GM23338 (cell line): ENCODE measurements at regions not wholly inside any gene's neighbourhood (a gene's known extent, or its start where the extent isn't known, plus 50 kb on each side); places are given as distances from the start of the nearest gene placed in this dataset.

Source experiments
- ATAC-seq: fragments of 200-7000 bp; cut with Tn5 transposase; 3 replicates; pipeline ENCODE4 v1.9.1; 2020
- DNase-seq: peaks from one replicate; pipeline ENCODE4 v3.0.0-alpha.2; 2015; ENCODE audit warnings: low spot score
- H2AFZ ChIP-seq: fragments of 200-600 bp; sonication (generic); 2 replicates; pipeline ENCODE4 v1.8.0; 2016; ENCODE audit warnings: antibody characterized with exemption, mild to moderate bottlenecking, moderate library complexity
- H3F3A ChIP-seq: fragments of 200-600 bp; sonication (generic); replicated peaks from 2 replicates; pipeline ENCODE4 v1.8.0; 2017; ENCODE audit warnings: antibody characterized with exemption, mixed run types, low read depth
- H3K27ac ChIP-seq: fragments of 200-600 bp; sonication (generic); 2 replicates; pipeline ENCODE4 v1.6.1; 2016; ENCODE audit warnings: low read depth
- H3K27me3 ChIP-seq: fragments of 200-600 bp; sonication (generic); 2 replicates; pipeline ENCODE4 v1.8.0; 2016; ENCODE audit warnings: mild to moderate bottlenecking, mixed run types, moderate library complexity; ENCODE audit not compliant: insufficient read depth
- H3K36me3 ChIP-seq: fragments of 200-600 bp; sonication (generic); 2 replicates; pipeline ENCODE4 v1.8.0; 2016; ENCODE audit warnings: mild to moderate bottlenecking; ENCODE audit not compliant: insufficient read depth
- H3K4me1 ChIP-seq: fragments of 200-600 bp; sonication (generic); 2 replicates; pipeline ENCODE4 v1.8.0; 2016; ENCODE audit warnings: mild to moderate bottlenecking, moderate library complexity; ENCODE audit not compliant: insufficient read depth
- H3K4me2 ChIP-seq: fragments of 200-600 bp; sonication (generic); 2 replicates; pipeline ENCODE4 v1.7.1; 2017; ENCODE audit warnings: mixed run types
- H3K4me3 ChIP-seq: fragments of 200-600 bp; sonication (generic); 2 replicates; pipeline ENCODE4 v1.6.1; 2016; ENCODE audit warnings: mixed run types
- H3K79me2 ChIP-seq: fragments of 200-600 bp; sonication (generic); replicated peaks from 2 replicates; pipeline ENCODE4 v1.8.0; 2017; ENCODE audit warnings: mild to moderate bottlenecking; ENCODE audit not compliant: insufficient read depth
- H3K9me2 ChIP-seq: fragments of 200-600 bp; sonication (generic); 2 replicates; pipeline ENCODE4 v1.8.0; 2017; ENCODE audit not compliant: insufficient read depth
- H4K20me1 ChIP-seq: fragments of 200-600 bp; sonication (generic); replicated peaks from 2 replicates; pipeline ENCODE4 v1.8.0; 2017; ENCODE audit warnings: mild to moderate bottlenecking; ENCODE audit not compliant: insufficient read depth
- H3K27ac Mint-ChIP-seq: 2 replicates; pipeline ENCODE4 v1.8.0; 2020; ENCODE audit warnings: inconsistent platforms, mild to moderate bottlenecking, moderate library complexity, mixed read lengths
- H3K27me3 Mint-ChIP-seq: 3 replicates; pipeline ENCODE4 v1.8.0; 2022; ENCODE audit warnings: low read depth, mild to moderate bottlenecking, moderate library complexity, mixed read lengths, inconsistent platforms; ENCODE audit not compliant: insufficient read depth, poor library complexity
- H3K36me3 Mint-ChIP-seq: 3 replicates; pipeline ENCODE4 v1.8.0; 2021; ENCODE audit warnings: low read depth, mild to moderate bottlenecking, inconsistent platforms, moderate library complexity, mixed read lengths
- H3K4me1 Mint-ChIP-seq: 3 replicates; pipeline ENCODE4 v1.8.0; 2020; ENCODE audit warnings: mild to moderate bottlenecking, inconsistent platforms, mixed read lengths
- H3K4me3 Mint-ChIP-seq: 3 replicates; pipeline ENCODE4 v1.8.0; 2021; ENCODE audit warnings: moderate library complexity, mild to moderate bottlenecking, inconsistent platforms, mixed read lengths
- H3K9me3 Mint-ChIP-seq: 3 replicates; pipeline ENCODE4 v1.8.0; 2020; ENCODE audit warnings: moderate library complexity, mild to moderate bottlenecking, inconsistent platforms, mixed read lengths
- EZH2 ChIP-seq: fragments of 200-600 bp; sonication (generic); IDR thresholded peaks from one replicate; pipeline ENCODE4 v1.8.0; 2017; ENCODE audit warnings: antibody characterized with exemption, mild to moderate bottlenecking, low read depth; ENCODE audit not compliant: unreplicated experiment
- JUNB ChIP-seq: IDR thresholded peaks from one replicate; pipeline ENCODE4 v1.6.1; 2016; ENCODE audit warnings: antibody characterized with exemption; ENCODE audit not compliant: unreplicated experiment
- POLR2AphosphoS5 ChIP-seq: IDR thresholded peaks from 2 replicates; pipeline ENCODE4 v1.6.1; 2016; ENCODE audit warnings: antibody characterized with exemption, low read depth
- REST ChIP-seq: IDR thresholded peaks from one replicate; pipeline ENCODE4 v1.6.1; 2018; ENCODE audit warnings: antibody characterized with exemption; ENCODE audit not compliant: unreplicated experiment
- STAT1 ChIP-seq: IDR thresholded peaks from one replicate; pipeline ENCODE4 v1.6.1; 2016; ENCODE audit warnings: antibody characterized with exemption; ENCODE audit not compliant: unreplicated experiment
- ZNF114 ChIP-seq: fragments of 250-450 bp; sonication (Bioruptor Pico); IDR thresholded peaks from 2 replicates; pipeline ENCODE4 v1.5.0; 2020; ENCODE audit warnings: mild to moderate bottlenecking, moderate library complexity
- ZNF462 ChIP-seq: fragments of 250-450 bp; sonication (Bioruptor Pico); IDR thresholded peaks from 2 replicates; pipeline ENCODE4 v1.5.0; 2020; ENCODE audit warnings: mild to moderate bottlenecking, moderate library complexity
- TF ChIP-seq, protein P1 (sequence below), 2 experiments: fragments of 200-600 bp in 1 of 2; sonication (generic) in 1 of 2; conservative IDR thresholded peaks; 2 replicates each; pipeline versions ENCODE4 v1.5.1 to v1.6.1; 2016 to 2017; ENCODE audit warnings: antibody characterized with exemption in 2 of 2, low read depth in 2 of 2, mild to moderate bottlenecking in 2 of 2, moderate library complexity in 1 of 2

DNA sequence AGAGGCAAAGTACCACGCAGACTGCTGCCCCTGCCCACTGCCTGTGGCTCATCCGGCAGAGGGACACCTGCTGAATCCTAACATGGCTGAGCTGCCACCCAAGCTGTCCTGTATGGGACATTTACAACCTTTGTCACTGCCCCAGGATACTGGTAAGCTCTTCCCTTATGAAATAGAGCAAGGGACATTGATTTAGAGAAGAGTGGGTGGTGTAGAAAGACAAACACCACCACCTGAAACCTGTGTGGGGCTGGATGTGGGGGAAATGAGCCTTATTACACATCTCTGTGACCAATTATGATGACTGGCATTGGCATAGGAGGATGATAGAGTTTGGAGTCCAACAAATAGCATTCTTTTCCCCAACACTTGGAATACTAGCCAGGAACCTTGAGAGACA is 81.2 kb upstream of the GZMB start:
- Mint-ChIP-seq H3K4me1 (peaks cover 2% of the 10 kb centered on the region; the same call in 2 of the 3 replicates), H3K27me3 (peaks cover 4% of the 10 kb centered on the region), H3K36me3 (no peaks in the 10 kb centered on the region), H3K9me3 (no peaks in the 10 kb centered on the region), H3K27ac (no peak overlapping the region), H3K4me3 (no peak overlapping the region)
- no peak overlapping the region for H3K4me3 ChIP-seq
- H3K4me1 ChIP-seq, result no peaks in the 10 kb centered on the region
- H3K9me2 ChIP-seq, result no peaks in the 10 kb centered on the region
- no peak overlapping the region for H3K27ac ChIP-seq
- H3F3A ChIP-seq, result no peaks in the 10 kb centered on the region
- no peaks in the 10 kb centered on the region for H3K36me3 ChIP-seq
- ATAC-seq, result no peak
- TF ChIP-seq, protein P1, sequence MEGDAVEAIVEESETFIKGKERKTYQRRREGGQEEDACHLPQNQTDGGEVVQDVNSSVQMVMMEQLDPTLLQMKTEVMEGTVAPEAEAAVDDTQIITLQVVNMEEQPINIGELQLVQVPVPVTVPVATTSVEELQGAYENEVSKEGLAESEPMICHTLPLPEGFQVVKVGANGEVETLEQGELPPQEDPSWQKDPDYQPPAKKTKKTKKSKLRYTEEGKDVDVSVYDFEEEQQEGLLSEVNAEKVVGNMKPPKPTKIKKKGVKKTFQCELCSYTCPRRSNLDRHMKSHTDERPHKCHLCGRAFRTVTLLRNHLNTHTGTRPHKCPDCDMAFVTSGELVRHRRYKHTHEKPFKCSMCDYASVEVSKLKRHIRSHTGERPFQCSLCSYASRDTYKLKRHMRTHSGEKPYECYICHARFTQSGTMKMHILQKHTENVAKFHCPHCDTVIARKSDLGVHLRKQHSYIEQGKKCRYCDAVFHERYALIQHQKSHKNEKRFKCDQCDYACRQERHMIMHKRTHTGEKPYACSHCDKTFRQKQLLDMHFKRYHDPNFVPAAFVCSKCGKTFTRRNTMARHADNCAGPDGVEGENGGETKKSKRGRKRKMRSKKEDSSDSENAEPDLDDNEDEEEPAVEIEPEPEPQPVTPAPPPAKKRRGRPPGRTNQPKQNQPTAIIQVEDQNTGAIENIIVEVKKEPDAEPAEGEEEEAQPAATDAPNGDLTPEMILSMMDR (conservative IDR thresholded peaks at IDR 0.05; ENCODE audit: low read depth in 2 of 2), result no peak
- TF ChIP-seq ZNF462, result no peak
- TF ChIP-seq JUNB, result no peak
- no peak for TF ChIP-seq STAT1
- no peak for TF ChIP-seq POLR2AphosphoS5
- DNase-seq, result no peak
- H3K27me3 ChIP-seq, result no peaks in the 10 kb centered on the region
- no peak overlapping the region for H2AFZ ChIP-seq
- H3K4me2 ChIP-seq, result no peak overlapping the region
- H3K79me2 ChIP-seq, result no peaks in the 10 kb centered on the region
- no peaks in the 10 kb centered on the region for H4K20me1 ChIP-seq

DNA sequence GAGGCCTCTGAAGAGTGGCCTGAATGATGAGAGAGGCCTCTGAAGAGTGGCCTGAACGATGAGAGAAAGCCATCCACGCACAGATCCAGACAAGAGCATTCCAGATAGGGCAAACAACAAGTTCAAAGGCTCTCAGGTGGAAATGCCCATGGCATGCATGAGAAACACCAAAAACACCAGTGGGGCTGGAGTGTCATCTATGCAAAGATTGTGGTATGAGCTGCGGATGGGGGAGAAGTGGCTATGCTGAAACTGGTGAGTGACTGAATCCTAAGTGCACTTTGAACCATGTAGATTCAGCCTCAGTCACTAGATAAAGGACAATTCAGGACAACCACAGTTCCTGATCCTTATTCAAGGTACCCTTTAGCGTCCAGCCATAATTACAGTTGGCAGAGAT is 79.4 kb upstream of the GZMB start:
- no peaks in the 10 kb centered on the region for H3F3A ChIP-seq
- H3K36me3 ChIP-seq, result no peaks in the 10 kb centered on the region
- Mint-ChIP-seq H3K4me1 (peaks cover 4% of the 10 kb centered on the region; the same call in 2 of the 3 replicates), H3K9me3 (no peaks in the 10 kb centered on the region), H3K27me3 (peaks cover 4% of the 10 kb centered on the region), H3K4me3 (no peak overlapping the region), H3K36me3 (no peaks in the 10 kb centered on the region), H3K27ac (no peak overlapping the region)
- H3K4me2 ChIP-seq, result no peak overlapping the region
- ATAC-seq (no peak), DNase-seq (no peak)
- no peak overlapping the region for H2AFZ ChIP-seq
- no peak overlapping the region for H3K27ac ChIP-seq
- H3K27me3 ChIP-seq, result no peaks in the 10 kb centered on the region
- H3K79me2 ChIP-seq, result no peaks in the 10 kb centered on the region
- no peaks in the 10 kb centered on the region for H4K20me1 ChIP-seq
- H3K4me3 ChIP-seq, result no peak overlapping the region
- no peaks in the 10 kb centered on the region for H3K9me2 ChIP-seq
- H3K4me1 ChIP-seq, result no peaks in the 10 kb centered on the region
- TF ChIP-seq ZNF114 (no peak), REST (no peak), POLR2AphosphoS5 (no peak), EZH2 (no peak)
- TF ChIP-seq, protein P1 (conservative IDR thresholded peaks at IDR 0.05; ENCODE audit: low read depth in 2 of 2), result no peak
